A549 (cell line): ENCODE measurements at regions not wholly inside any gene's neighbourhood (a gene's known extent, or its start where the extent isn't known, plus 50 kb on each side); places are given as distances from the start of the nearest gene placed in this dataset.
A peak's percentile ranks its signal among the peaks of the same experiment; 100 is the strongest.

ENCODE experiments used
- ATAC-seq, 2 experiments: fragments of 200-7000 bp in 1 of 2; fragments of >200 bp in 1 of 2; cut with Nextera tagmentation in 1 of 2; cut with Tn5 transposase in 1 of 2; 3 replicates each; pipeline versions ENCODE4 v1.8.0 to v1.9.1; 2018 to 2020; ENCODE audit warnings: mild to moderate bottlenecking in 1 of 2, moderate library complexity in 1 of 2
- CTCF ChIA-PET: fragments of 300-600 bp; sonication (Branson Sonifier 250); formaldehyde crosslinking; extraction: SDS; loops from one replicate; lab custom pipeline; 2021; ENCODE audit warnings: antibody characterized with exemption, inconsistent platforms; lab: Yijun Ruan, JAX
- POLR2A ChIA-PET: fragments of 350-600 bp; formaldehyde crosslinking; extraction: SDS; loops from one replicate; lab custom pipeline; 2021; ENCODE audit warnings: antibody characterized with exemption, inconsistent platforms; lab: Yijun Ruan, JAX
- DNase-seq, 2 experiments: peaks; one replicate each; pipeline versions ENCODE4 v3.0.0 to v3.0.0-alpha.2; 2011 to 2016; ENCODE audit warnings: low read depth in 1 of 2, low spot score in 1 of 2
- FAIRE-seq: peaks from 2 replicates; lab custom pipeline; 2011; peaks lifted over from hg19 to GRCh38; lab: Jason Lieb, UNC
- H3K27ac ChIP-seq, 2 experiments: fragments of >200 bp; sonication (Bioruptor Twin); formaldehyde crosslinking; 3 replicates each; pipeline ENCODE4 v1.5.1; 2016 to 2017
- H3K4me1 ChIP-seq: fragments of >200 bp; sonication (Bioruptor Twin); formaldehyde crosslinking; 3 replicates; pipeline ENCODE4 v1.6.1; 2016
- H3K4me2 ChIP-seq: fragments of >200 bp; sonication (Bioruptor Twin); formaldehyde crosslinking; 3 replicates; pipeline ENCODE4 v1.6.1; 2016
- H3K4me3 ChIP-seq: fragments of >200 bp; sonication (Bioruptor Twin); formaldehyde crosslinking; 3 replicates; pipeline ENCODE4 v1.5.1; 2016
- H3K9me3 ChIP-seq: fragments of >200 bp; sonication (Bioruptor Twin); formaldehyde crosslinking; 3 replicates; pipeline ENCODE4 v1.6.1; 2016
- BHLHE40 ChIP-seq: IDR thresholded peaks from 2 replicates; pipeline ENCODE4 v1.6.1; 2012; ENCODE audit warnings: low read depth, low read length, inconsistent platforms
- CBX8 ChIP-seq: fragments of 200-600 bp; sonication (generic); IDR thresholded peaks from 2 replicates; pipeline ENCODE4 v1.6.1; 2016
- CEBPB ChIP-seq, 2 experiments: fragments of >200 bp in 1 of 2; sonication (Bioruptor Twin) in 1 of 2; formaldehyde crosslinking in 1 of 2; IDR thresholded peaks; 2 replicates each; pipeline ENCODE4 v1.6.1; 2012 to 2016
- CHD2 ChIP-seq: fragments of 150-350 bp; IDR thresholded peaks from 2 replicates; pipeline ENCODE4 v1.6.1; 2014; ENCODE audit warnings: low read length; ENCODE audit not compliant: partially characterized antibody
- EHF ChIP-seq: fragments of 250-450 bp; sonication (Bioruptor Pico); IDR thresholded peaks from 2 replicates; pipeline ENCODE4 v1.5.0; 2020; ENCODE audit warnings: mild to moderate bottlenecking
- EHMT2 ChIP-seq: fragments of 200-600 bp; sonication (generic); IDR thresholded peaks from 2 replicates; pipeline ENCODE4 v1.6.1; 2016; ENCODE audit warnings: antibody characterized with exemption, low read depth, mild to moderate bottlenecking, moderate library complexity
- ESRRA ChIP-seq: fragments of 150-350 bp; IDR thresholded peaks from 2 replicates; pipeline ENCODE4 v1.6.1; 2014; ENCODE audit warnings: mild to moderate bottlenecking, low read length, borderline replicate concordance
- FOSL2 ChIP-seq, 2 experiments: fragments of 450-650 bp in 1 of 2; fragments of >200 bp in 1 of 2; sonication (Bioruptor Twin) in 1 of 2; formaldehyde crosslinking; IDR thresholded peaks; 2 replicates each; pipeline versions ENCODE4 v1.5.0 to v1.6.1; 2016 to 2020; ENCODE audit warnings: mild to moderate bottlenecking in 1 of 2, moderate library complexity in 1 of 2
- FOXS1 ChIP-seq: fragments of 250-450 bp; sonication (Bioruptor Pico); IDR thresholded peaks from 2 replicates; pipeline ENCODE4 v1.5.0; 2020; ENCODE audit warnings: mild to moderate bottlenecking, moderate library complexity
- HEYL ChIP-seq: fragments of 250-450 bp; sonication (Bioruptor Pico); IDR thresholded peaks from 2 replicates; pipeline ENCODE4 v1.8.0; 2021; ENCODE audit warnings: mild to moderate bottlenecking, moderate library complexity
- HOXB13 ChIP-seq: fragments of 250-450 bp; sonication (Bioruptor Pico); IDR thresholded peaks from 2 replicates; pipeline ENCODE4 v1.5.0; 2020; ENCODE audit warnings: low read depth, mild to moderate bottlenecking, moderate library complexity
- KDM5A ChIP-seq: fragments of 200-600 bp; sonication (generic); IDR thresholded peaks from 2 replicates; pipeline ENCODE4 v1.6.1; 2016; ENCODE audit warnings: antibody characterized with exemption, mild to moderate bottlenecking
- MAZ ChIP-seq: fragments of 150-350 bp; IDR thresholded peaks from 2 replicates; pipeline ENCODE4 v1.6.1; 2014; ENCODE audit warnings: antibody characterized with exemption, low read depth, low read length, borderline replicate concordance
- MYC ChIP-seq: IDR thresholded peaks from 2 replicates; pipeline ENCODE4 v1.6.1; 2012; ENCODE audit warnings: mild to moderate bottlenecking, inconsistent platforms, low read length, improper control_type of control experiment, borderline replicate concordance
- NPAS2 ChIP-seq: fragments of 250-450 bp; sonication (Bioruptor Pico); IDR thresholded peaks from 2 replicates; pipeline ENCODE4 v1.8.0; 2022; ENCODE audit warnings: mild to moderate bottlenecking, moderate library complexity, borderline replicate concordance
- PHF8 ChIP-seq: fragments of 200-600 bp; sonication (generic); IDR thresholded peaks from 2 replicates; pipeline ENCODE4 v1.6.1; 2016; ENCODE audit warnings: low read depth, mild to moderate bottlenecking, antibody characterized with exemption, moderate library complexity, borderline replicate concordance
- POLR2A ChIP-seq: IDR thresholded peaks from 2 replicates; pipeline ENCODE4 v1.6.1; 2012; ENCODE audit warnings: mild to moderate bottlenecking, low read length
- RAD21 ChIP-seq, 2 experiments: fragments of >200 bp in 1 of 2; sonication (Bioruptor Twin) in 1 of 2; formaldehyde crosslinking in 1 of 2; IDR thresholded peaks in 1 of 2; conservative IDR thresholded peaks in 1 of 2; 2 replicates in 1 of 2; 3 replicates in 1 of 2; pipeline ENCODE4 v1.6.1; 2012 to 2018; ENCODE audit warnings: inconsistent platforms in 1 of 2
- RARB ChIP-seq: fragments of 250-450 bp; sonication (Bioruptor Pico); IDR thresholded peaks from 2 replicates; pipeline ENCODE4 v1.8.0; 2021; ENCODE audit warnings: mild to moderate bottlenecking, moderate library complexity
- RCOR1 ChIP-seq: fragments of 150-350 bp; IDR thresholded peaks from 2 replicates; pipeline ENCODE4 v1.6.1; 2014; ENCODE audit warnings: antibody characterized with exemption, low read length, low read depth
- RFX5 ChIP-seq: fragments of 450-650 bp; IDR thresholded peaks from 2 replicates; pipeline ENCODE4 v1.7.1; 2014; ENCODE audit warnings: antibody characterized with exemption, mild to moderate bottlenecking, moderate library complexity
- SMC3 ChIP-seq: fragments of >200 bp; sonication (Bioruptor Twin); formaldehyde crosslinking; IDR thresholded peaks from 3 replicates; pipeline ENCODE4 v1.6.1; 2018; ENCODE audit warnings: inconsistent platforms
- SREBF2 ChIP-seq: fragments of 450-650 bp; IDR thresholded peaks from 2 replicates; pipeline ENCODE4 v1.6.1; 2014; ENCODE audit warnings: mild to moderate bottlenecking, moderate library complexity
- TP53 ChIP-seq: fragments of 250-450 bp; sonication (Bioruptor Pico); IDR thresholded peaks from 2 replicates; pipeline ENCODE4 v1.5.0; 2021; ENCODE audit warnings: mild to moderate bottlenecking, moderate library complexity
- ZC3H11A ChIP-seq: fragments of 450-650 bp; IDR thresholded peaks from 2 replicates; pipeline ENCODE4 v1.6.1; 2014; ENCODE audit warnings: antibody characterized with exemption, mild to moderate bottlenecking
- ZFP36 ChIP-seq: fragments of 450-650 bp; IDR thresholded peaks from 2 replicates; pipeline ENCODE4 v1.6.1; 2014; ENCODE audit warnings: borderline replicate concordance; ENCODE audit not compliant: partially characterized antibody
- ZSCAN20 ChIP-seq: fragments of 250-450 bp; sonication (Bioruptor Pico); IDR thresholded peaks from 2 replicates; pipeline ENCODE4 v1.8.0; 2022; ENCODE audit warnings: mild to moderate bottlenecking, moderate library complexity
- WGBS: methylation state at CpG from one replicate; pipeline ENCODE4 v1.1.6; 2017; ENCODE audit errors: missing lambda C conversion rate; 5-methylcytosine and 5-hydroxymethylcytosine counted together
- TF ChIP-seq, protein P1 (sequence below): fragments of 150-350 bp; IDR thresholded peaks from 2 replicates; pipeline ENCODE4 v1.6.1; 2014; ENCODE audit warnings: low read depth, mild to moderate bottlenecking, low read length
- TF ChIP-seq, protein P2 (sequence below): fragments of 250-450 bp; sonication (Bioruptor Pico); IDR thresholded peaks from 2 replicates; pipeline ENCODE4 v1.5.0; 2021; ENCODE audit warnings: mild to moderate bottlenecking, moderate library complexity, borderline replicate concordance
- TF ChIP-seq, protein P3 (sequence below): fragments of 250-450 bp; sonication (Bioruptor Pico); IDR thresholded peaks from 2 replicates; pipeline ENCODE4 v1.5.0; 2020; ENCODE audit warnings: low read depth, mild to moderate bottlenecking, moderate library complexity

DNA sequence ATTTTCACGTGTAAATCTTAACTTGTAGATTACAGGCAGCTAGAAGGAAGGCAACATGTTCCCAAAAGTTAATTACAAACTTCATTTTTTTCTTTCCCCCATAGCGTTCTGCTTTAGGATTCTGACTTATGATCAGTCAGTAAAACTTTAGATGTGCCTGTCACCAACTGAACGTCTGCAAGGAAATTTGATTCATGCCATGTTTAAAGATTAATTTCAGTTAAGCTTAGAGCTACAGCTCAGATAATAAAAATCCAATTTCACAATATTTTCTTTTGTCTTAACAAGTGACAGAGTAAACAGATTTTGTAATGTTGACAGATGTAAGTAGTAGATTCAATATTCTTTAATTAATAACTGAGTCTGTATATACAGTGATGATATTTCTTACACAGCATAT, 253.1 kb downstream of the NFKBIZ start (continued):
- TF ChIP-seq PHF8 = no peak
- no peak for TF ChIP-seq FOSL2 (IDR thresholded peaks at IDR 0.05)
- TF ChIP-seq FOSL2 (CRISPR knock-in tag; IDR thresholded peaks at IDR 0.05) = no peak; the same call in 1 of the 2 replicates
- no peak for TF ChIP-seq HOXB13
- no peak for TF ChIP-seq ZFP36
- TF ChIP-seq, protein P1, sequence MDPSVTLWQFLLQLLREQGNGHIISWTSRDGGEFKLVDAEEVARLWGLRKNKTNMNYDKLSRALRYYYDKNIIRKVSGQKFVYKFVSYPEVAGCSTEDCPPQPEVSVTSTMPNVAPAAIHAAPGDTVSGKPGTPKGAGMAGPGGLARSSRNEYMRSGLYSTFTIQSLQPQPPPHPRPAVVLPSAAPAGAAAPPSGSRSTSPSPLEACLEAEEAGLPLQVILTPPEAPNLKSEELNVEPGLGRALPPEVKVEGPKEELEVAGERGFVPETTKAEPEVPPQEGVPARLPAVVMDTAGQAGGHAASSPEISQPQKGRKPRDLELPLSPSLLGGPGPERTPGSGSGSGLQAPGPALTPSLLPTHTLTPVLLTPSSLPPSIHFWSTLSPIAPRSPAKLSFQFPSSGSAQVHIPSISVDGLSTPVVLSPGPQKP = no peak
- TF ChIP-seq POLR2A = no peak
- no peak for TF ChIP-seq MAZ
- TF ChIP-seq ZC3H11A = no peak
- no peak for TF ChIP-seq ZSCAN20 (CRISPR knock-in tag)
- TF ChIP-seq, protein P2, sequence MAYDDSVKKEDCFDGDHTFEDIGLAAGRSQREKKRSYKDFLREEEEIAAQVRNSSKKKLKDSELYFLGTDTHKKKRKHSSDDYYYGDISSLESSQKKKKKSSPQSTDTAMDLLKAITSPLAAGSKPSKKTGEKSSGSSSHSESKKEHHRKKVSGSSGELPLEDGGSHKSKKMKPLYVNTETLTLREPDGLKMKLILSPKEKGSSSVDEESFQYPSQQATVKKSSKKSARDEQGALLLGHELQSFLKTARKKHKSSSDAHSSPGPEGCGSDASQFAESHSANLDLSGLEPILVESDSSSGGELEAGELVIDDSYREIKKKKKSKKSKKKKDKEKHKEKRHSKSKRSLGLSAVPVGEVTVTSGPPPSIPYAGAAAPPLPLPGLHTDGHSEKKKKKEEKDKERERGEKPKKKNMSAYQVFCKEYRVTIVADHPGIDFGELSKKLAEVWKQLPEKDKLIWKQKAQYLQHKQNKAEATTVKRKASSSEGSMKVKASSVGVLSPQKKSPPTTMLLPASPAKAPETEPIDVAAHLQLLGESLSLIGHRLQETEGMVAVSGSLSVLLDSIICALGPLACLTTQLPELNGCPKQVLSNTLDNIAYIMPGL (CRISPR knock-in tag) = no peak
- TF ChIP-seq NPAS2 (CRISPR knock-in tag) = no peak
- no peak for TF ChIP-seq CHD2
- TF ChIP-seq RFX5 = no peak
- peak in 1 of 2 experiments; percentile 48; a peak in 2 of 5 replicates for TF ChIP-seq RAD21 (conservative IDR thresholded peaks at IDR 0.05 in 1 of 2, IDR thresholded peaks at IDR 0.05 in 1 of 2)
- no peak for TF ChIP-seq ESRRA
- TF ChIP-seq SREBF2 = no peak
- peak; percentile 64 to 77; a peak in 2 of 4 replicates for TF ChIP-seq CEBPB (IDR thresholded peaks at IDR 0.05)
- TF ChIP-seq KDM5A = no peak
- no peak for TF ChIP-seq RARB (CRISPR knock-in tag)
- TF ChIP-seq SMC3 = no peak
- no peak for TF ChIP-seq HEYL (CRISPR knock-in tag)
- TF ChIP-seq BHLHE40 = no peak
- TF ChIP-seq CBX8 = no peak

DNA sequence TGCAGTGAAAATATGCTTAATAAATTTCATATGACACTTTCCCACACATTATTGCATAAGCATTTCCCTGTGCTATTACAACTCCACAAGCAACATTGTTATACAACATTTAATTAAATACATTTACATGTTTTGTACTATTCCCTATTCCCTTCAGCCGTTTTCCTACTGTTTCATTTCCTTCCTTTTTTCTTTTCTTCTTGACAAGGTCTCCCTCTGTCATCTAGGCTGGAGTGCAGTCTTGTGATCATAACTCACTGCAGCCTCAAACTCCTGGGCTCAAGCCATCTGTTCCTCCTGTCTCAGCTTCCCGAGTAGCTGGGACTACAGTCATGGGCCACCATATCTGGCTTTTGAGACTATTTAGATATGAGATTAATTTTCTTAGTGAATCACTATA, 254.7 kb downstream of the NFKBIZ start:
- POLR2A ChIA-PET = interaction anchor here (1.9 kb wide), 1 partner anchor 255 kb away, joined by 7 read pairs; the partner anchor contains the start of gene NFKBIZ
- CTCF ChIA-PET = interaction anchor here (0.7 kb wide), 1 partner anchor 9 kb away, joined by 3 read pairs; no protein-coding TSS in a partner anchor
- TF ChIP-seq RCOR1 (no peak), CBX8 (no peak), NPAS2 (CRISPR knock-in tag) (no peak), EHMT2 (no peak), ZFP36 (no peak), FOXS1 (CRISPR knock-in tag) (no peak), MYC (no peak), RFX5 (no peak), BHLHE40 (no peak), TP53 (no peak), MAZ (no peak), EHF (CRISPR knock-in tag) (no peak), ZSCAN20 (CRISPR knock-in tag) (no peak)
- TF ChIP-seq, protein P1 = no peak
- TF ChIP-seq, protein P3, sequence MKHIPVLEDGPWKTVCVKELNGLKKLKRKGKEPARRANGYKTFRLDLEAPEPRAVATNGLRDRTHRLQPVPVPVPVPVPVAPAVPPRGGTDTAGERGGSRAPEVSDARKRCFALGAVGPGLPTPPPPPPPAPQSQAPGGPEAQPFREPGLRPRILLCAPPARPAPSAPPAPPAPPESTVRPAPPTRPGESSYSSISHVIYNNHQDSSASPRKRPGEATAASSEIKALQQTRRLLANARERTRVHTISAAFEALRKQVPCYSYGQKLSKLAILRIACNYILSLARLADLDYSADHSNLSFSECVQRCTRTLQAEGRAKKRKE (CRISPR knock-in tag) = no peak
- TF ChIP-seq, protein P2 (CRISPR knock-in tag) = no peak

More for the DNA sequence above, 254.7 kb downstream of the NFKBIZ start:
- peak overlapping the region in 1 of 2 experiments; percentile 46; a peak in 3 of 6 replicates for H3K27ac ChIP-seq
- peaks cover 21% of the 10 kb centered on the region for H3K4me1 ChIP-seq
- no peak for FAIRE-seq
- DNase-seq = no peak
- no peak for ATAC-seq
- no peak overlapping the region for H3K4me2 ChIP-seq
- H3K9me3 ChIP-seq = peaks cover 14% of the 10 kb centered on the region; the same call in 1 of the 3 replicates
- WGBS = 63% methylated on average over 2 of the region's 2 CpGs
- no peak overlapping the region for H3K4me3 ChIP-seq
